OCI-M2 (cell line): ENCODE measurements at regions not wholly inside any gene's neighbourhood (a gene's known extent, or its start where the extent isn't known, plus 50 kb on each side); places are given as distances from the start of the nearest gene placed in this dataset.

Experiments used
- DNase-seq: peaks from one replicate; lab custom pipeline; 2025; ENCODE audit not compliant: unreplicated experiment; lab: John Stamatoyannopoulos, UW

- no peak for DNase-seq
Observed at GRCh38 chr3:194007592-194008337, 128.2 kb upstream of the HES1 start.

GRCh38 chr3:194009019-194009418, 126.9 kb upstream of the HES1 start:
- DNase-seq, result no peak

- DNase-seq, result no peak
Observed at GRCh38 chr3:194009892-194010533, 125.9 kb upstream of the HES1 start.

- DNase-seq, result no peak
Observed at GRCh38 chr3:194011807-194012206, 124.1 kb upstream of the HES1 start.

DNA sequence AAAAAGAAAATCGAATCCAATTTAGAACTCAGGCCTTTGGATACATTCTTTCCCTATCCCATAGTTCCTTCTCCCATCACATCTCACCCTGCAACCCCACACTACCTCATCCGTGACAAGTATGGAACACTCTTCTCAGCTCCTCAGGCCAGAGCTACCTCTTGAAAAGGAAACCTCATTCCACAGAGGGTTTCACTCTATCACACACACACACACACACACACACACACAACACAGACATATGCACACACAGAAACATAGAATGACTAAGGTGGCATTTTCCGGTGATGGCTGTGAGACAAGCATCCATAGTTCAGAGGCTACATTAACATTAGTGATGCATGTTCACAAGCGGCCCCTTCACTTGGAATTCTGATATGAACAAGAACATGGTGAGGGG, 122.0 kb upstream of the HES1 start:
- no peak for DNase-seq

GRCh38 chr3:194014756-194015155, 121.2 kb upstream of the HES1 start:
- DNase-seq, result no peak

DNA sequence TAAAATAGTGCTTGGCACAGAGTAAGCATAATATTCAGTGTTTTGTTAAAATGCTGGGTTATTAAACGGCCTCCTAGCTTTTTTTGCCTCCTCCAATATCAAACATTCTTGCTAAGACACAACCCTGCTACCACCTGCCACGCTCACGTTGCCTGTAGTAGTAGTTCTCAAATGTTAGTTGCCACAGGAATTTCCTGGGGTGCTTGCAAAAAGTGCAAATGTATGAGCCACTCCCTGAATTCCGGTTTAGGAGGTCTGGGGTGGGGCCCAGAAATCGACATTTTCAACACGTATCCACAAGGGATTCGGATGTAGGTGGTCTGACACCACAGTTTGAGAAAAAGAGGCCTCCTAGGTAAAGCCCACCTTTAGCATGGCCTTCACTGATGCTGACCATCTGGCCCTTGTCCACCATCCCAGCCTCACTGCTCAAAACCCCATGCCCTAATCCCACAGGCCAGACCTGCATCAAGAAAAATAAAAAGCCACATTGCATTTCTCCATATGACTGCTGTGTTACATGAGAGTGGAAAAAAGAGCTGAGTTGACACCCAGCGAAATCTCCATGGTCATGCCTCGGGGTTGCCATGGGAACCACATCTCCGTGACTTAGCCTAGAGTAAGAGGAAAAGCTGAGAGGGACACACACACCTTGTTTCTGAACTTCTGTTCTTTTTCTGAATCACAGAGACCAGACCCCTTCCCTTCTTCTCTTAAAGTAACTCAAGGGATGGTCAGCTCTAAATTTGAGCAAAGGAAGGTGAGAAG, 116.4 kb upstream of the HES1 start:
- DNase-seq, result no peak

DNA sequence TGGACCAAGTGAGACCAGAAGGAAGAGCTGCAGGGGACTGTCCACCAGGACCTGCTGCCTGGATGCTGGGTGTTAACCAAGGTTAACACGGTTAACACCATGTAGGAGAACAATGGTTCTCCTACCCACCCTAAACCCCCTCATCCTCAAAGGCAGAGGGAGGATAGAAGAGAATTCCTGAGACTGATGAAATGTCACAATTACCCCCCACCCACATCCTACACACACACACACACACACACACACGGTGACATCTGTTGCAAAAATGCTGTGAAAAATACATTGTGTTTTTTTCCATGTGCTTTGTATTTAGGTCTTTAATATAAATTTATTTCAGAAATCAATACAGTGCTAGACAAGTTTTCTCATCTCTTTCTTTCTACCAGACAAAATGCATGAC, 113.9 kb upstream of the HES1 start:
- no peak for DNase-seq

GRCh38 chr3:194022816-194023215, 113.1 kb upstream of the HES1 start:
- no peak for DNase-seq

DNA sequence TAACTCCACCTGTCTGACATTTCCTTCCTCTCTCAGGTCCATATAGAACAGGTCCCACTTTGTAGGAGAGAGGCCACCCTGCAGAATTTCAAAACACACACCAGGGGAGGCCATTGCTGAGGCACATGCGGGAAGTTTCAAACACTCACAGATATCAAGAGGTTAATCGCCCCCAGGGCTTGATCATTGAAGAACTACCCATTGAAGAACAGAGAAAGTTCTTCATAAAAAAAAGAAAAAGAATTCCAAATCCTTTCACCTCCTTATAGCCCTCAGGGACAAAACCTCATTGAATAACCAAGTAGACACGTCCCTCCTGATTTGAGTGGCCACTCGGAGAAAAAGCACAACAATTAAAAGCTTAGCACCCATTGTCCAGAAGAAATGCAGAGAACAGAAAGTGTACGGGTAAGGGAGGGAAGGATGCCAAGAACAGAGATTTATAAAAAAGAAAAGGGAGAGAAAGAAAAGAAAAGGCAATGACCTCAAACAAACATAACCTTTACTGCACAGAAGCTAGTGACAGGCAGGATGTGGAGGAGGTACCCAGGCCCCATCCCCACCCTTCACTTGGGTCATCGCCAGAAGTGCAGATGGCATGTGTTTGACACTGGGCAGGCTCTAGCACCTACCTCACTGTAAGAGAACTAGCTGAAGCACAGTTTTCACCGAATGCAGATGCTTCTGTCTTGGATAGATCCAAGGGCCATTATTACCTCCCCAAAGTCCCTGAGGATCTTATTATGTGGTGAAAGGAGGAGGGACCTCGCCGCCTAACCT, 112.3 kb upstream of the HES1 start:
- no peak for DNase-seq

DNA sequence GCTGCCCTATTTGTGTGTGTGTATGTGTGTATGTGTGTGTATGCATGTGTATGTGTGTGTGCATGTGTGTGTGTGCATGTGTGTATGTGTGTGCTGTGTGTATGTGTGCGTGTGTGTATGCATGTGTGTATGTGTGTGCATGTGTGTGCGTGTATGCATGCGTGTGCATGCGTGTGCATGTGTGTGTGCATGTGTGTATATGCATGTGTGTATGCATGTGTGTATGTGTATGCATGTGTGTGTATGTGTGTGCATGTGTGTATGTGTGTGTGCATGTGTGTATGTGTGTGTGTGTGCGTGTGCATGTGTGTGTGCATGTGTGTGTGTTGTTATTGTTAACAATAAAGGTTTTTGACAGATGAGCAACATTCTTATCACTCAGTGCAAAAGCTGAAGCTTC, 110.8 kb upstream of the HES1 start:
- DNase-seq, result no peak

GRCh38 chr3:194025951-194026350, 110.0 kb upstream of the HES1 start:
- no peak for DNase-seq

DNA sequence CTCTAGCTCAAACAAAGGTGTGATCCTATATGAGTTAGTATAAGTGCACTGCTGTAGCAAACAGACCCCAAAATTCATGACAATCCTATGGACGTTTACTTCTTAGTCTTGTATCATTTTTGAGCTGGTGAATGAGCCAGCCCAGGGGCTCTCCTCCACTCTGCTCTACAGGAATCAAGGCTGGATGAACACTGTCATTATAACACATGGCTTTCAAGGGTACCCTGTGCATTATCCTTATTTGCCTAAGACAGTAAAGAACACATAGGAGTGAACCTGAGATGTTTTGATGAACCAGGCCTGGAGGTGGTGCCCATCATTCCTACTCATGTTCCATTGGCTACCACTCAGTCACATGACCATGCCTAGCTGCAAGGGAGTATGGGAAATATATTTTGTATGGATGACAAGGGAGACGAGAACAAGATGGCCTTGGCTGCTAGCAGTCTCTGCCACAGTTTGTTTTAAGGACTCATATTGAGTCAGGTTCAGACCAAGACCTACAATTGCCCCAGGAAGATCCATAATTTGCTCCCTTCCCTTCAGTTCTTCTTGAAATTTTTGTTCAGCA, 107.4 kb upstream of the HES1 start:
- no peak for DNase-seq

DNA sequence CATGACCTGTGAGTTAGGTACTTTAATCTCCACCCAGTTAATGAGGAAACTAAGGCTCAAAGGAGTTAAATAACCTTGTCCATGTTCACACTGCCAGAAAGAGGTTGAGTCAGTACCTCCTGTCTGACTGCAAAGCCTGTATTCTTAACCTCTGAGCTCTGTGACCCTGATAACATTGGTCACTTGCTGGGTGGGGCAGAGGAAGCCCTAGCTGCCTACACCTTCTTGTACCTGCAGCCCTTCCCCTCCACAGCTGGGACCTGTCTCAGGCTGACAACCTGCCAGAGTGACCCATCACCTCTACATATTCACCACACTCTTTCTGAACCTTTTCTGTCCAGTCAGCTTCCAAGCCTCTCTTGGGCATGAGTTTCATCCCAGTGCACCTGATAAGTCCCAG, 106.1 kb upstream of the HES1 start:
- no peak for DNase-seq

DNA sequence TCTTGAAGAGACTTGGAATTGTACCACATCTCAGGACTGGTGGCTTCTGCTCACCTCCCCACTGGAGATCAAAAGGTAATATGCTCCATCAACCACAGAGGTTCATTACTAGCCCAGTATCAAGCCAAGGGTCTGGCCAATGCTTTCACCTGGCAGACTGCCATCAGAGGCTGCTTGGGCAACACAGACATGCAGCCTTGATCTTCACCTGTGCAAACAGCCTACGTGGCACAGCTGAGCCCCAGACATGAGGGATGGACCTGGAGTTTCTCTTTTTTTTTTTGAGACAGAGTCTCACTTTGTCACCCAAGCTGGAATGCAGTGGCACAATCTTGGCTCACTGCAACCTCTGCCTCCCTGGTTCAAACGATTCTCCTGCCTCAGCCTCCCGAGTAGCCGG, 105.6 kb upstream of the HES1 start:
- DNase-seq, result no peak

GRCh38 chr3:194031349-194031748, 104.6 kb upstream of the HES1 start:
- DNase-seq, result no peak

DNA sequence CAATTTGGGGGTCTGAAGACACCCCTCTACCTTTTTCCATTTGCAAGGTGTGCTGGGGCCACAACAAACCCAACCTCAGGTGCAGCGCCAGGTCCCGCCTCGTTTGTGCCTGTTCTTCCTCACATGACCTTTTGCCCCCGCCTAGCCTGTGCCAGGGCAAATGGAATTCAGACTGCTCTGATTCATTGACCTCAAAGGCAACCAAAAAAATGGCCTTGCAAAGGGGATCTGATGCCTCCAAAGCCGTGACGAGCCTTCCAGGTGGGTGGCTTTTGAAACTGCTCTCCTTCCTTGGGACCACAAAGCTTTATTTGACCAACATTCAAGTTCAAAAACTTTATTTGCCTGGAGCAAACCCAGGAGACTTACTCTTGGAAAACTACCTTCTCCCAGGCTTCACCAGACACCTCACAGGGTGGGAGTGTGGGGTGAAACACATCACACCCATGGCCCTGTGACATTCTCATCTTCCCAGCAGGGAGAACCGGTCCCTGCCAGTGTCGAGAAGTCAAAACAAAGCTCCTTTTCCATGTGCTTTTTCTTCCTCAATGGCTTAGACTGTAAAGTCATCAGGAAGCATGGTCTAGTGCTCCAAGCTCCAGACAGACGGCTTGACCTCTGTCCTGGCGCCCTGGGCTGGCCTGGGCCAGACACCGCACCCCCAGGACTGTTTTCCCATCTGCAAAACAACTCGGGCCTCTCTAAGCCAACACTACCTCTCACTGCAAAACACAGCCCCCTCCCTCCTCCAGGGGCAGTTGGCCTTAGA, 103.9 kb upstream of the HES1 start:
- DNase-seq, result no peak

GRCh38 chr3:194032828-194033435, 103.0 kb upstream of the HES1 start:
- DNase-seq, result no peak

DNA sequence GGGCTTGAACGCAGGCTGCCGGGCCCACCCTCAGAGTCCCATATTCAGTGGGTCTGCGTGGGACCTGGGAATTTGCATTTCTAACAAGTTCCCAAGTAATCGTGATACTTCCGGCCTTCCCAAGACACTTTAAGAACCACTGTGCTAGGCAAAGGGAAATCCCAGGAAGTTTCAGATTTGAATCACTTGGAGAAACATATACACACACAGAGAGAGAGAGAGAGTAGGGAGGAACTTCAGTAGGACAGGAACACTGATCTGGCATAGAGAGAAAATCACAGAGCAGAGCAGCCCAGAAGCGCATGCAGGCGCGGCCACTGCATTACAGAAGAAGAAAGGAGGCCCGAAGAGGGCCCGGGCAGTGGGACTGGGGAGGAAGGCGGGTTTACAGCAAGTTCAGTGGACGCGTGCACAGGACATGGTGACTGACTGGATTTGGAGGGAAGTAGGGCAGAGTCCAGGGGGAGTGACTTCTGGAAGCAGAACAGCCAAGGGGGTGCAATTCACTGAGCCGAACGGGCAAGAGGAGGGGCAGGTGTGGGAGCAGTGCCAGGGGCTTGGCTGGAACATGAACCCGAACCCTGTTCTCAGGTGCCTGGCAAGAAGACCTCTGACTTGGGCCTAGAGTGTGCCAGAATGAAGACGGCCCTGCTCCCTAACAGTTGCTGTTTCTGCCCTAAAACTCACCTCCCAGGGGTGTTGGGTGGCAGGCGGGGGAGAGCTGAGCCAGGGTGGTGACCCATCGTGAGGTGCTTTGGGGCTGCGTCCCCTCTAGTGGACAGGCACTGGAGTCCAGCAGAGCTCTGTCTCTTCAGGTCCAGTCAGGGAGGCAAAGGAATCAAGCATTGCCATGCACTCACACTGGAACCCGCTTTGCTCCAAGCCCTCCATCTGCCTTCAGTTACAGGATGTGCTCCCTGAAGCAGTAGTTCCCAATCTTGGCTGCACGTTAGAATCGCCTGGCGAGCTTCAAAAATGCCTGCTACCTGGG, 101.3 kb upstream of the HES1 start:
- DNase-seq, result no peak
